ENCODE measurements at regions not wholly inside any gene's neighbourhood (a gene's known extent, or its start where the extent isn't known, plus 50 kb on each side); places are given as distances from the start of the nearest gene placed in this dataset.

DNA sequence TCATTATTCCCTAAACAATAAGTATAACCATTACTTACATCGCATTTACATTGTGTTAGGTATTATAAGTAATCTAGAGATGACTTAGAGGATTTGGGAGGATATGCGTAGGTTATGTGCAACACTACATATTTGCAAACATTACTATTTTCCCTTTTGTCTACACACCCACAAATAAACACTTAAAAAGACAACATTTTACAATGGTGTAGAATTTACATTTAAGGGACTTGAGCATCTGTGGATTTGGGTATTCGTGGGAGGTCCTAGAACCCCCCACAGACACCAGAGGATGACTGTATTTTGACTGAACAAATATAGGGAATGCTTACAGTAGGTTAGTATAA, 220.2 kb upstream of the MYO3A start:
- Histone ChIP-seq H3K27me3 (ENCODE audit: control insufficient read depth in 3 of 3, insufficient read depth in 3 of 3, low read length in 2 of 3) (no peaks in the 10 kb centered on the region), H3K36me3 (ENCODE audit: control insufficient read depth in 4 of 4, insufficient read depth in 4 of 4, low read length in 4 of 4) (no peaks in the 10 kb centered on the region), H3K9me3 (ENCODE audit: control insufficient read depth in 4 of 4, insufficient read depth in 3 of 4, low read length in 3 of 4) (peaks cover 0 to 1% (median 0%) of the 10 kb centered on the region in 4 donors), H3K27ac (ENCODE audit: low read depth in 1 of 2, low read length in 1 of 2) (no peak overlapping the region), H3K4me3 (no peak overlapping the region), H3K4me1 (ENCODE audit: control insufficient read depth in 5 of 5, insufficient read depth in 5 of 5, low read length in 5 of 5) (no peaks in the 10 kb centered on the region), H3K9ac (ENCODE audit: insufficient read depth in 1 of 2, low read length in 2 of 2) (no peak overlapping the region)
- no peak for DNase-seq
- 81 to 85% methylated on average over 3 of the region's 3 CpGs for WGBS, 2 donors
- TF ChIP-seq, protein P1, sequence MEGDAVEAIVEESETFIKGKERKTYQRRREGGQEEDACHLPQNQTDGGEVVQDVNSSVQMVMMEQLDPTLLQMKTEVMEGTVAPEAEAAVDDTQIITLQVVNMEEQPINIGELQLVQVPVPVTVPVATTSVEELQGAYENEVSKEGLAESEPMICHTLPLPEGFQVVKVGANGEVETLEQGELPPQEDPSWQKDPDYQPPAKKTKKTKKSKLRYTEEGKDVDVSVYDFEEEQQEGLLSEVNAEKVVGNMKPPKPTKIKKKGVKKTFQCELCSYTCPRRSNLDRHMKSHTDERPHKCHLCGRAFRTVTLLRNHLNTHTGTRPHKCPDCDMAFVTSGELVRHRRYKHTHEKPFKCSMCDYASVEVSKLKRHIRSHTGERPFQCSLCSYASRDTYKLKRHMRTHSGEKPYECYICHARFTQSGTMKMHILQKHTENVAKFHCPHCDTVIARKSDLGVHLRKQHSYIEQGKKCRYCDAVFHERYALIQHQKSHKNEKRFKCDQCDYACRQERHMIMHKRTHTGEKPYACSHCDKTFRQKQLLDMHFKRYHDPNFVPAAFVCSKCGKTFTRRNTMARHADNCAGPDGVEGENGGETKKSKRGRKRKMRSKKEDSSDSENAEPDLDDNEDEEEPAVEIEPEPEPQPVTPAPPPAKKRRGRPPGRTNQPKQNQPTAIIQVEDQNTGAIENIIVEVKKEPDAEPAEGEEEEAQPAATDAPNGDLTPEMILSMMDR (IDR thresholded peaks at IDR 0.05; ENCODE audit: control extremely low read depth, extremely low read depth) = no peak
- ATAC-seq (ENCODE audit: insufficient read depth, low FRiP score) = no peak

DNA sequence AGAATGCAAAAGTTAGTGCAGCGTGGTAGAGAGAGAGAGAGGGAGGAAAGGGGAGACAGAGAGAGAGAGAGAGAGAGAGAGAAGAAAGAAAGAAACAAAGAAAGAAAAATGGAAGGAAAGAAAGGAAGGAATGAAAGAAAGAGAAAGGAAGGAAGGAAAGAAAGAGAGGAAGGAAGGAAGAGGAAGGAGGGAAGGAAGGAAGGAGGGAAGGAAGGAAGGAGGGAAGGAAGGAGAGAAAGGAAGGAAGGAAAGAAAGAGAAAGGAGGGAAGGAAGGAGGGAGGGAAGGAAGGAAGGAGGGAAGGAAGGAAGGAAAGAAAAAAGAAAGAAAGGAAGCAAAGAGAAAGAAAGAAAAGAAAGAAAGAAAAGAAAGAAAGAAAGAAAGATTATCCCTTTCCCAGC, 209.8 kb upstream of the MYO3A start:
- TF ChIP-seq, protein P1 (IDR thresholded peaks at IDR 0.05; ENCODE audit: control extremely low read depth, extremely low read depth) = no peak
- Histone ChIP-seq H3K27ac (ENCODE audit: low read depth in 1 of 2, low read length in 1 of 2) (no peak overlapping the region), H3K27me3 (ENCODE audit: control insufficient read depth in 3 of 3, insufficient read depth in 3 of 3, low read length in 2 of 3) (no peaks in the 10 kb centered on the region), H3K9ac (ENCODE audit: insufficient read depth in 1 of 2, low read length in 2 of 2) (no peak overlapping the region), H3K36me3 (ENCODE audit: control insufficient read depth in 4 of 4, insufficient read depth in 4 of 4, low read length in 4 of 4) (no peaks in the 10 kb centered on the region), H3K4me3 (no peak overlapping the region), H3K4me1 (ENCODE audit: control insufficient read depth in 5 of 5, insufficient read depth in 5 of 5, low read length in 5 of 5) (no peaks in the 10 kb centered on the region), H3K9me3 (ENCODE audit: control insufficient read depth in 4 of 4, insufficient read depth in 3 of 4, low read length in 3 of 4) (no peaks in the 10 kb centered on the region)
- no peak for DNase-seq
- no peak for ATAC-seq (ENCODE audit: insufficient read depth, low FRiP score)
- WGBS, 2 donors = 88 to 92% methylated on average over 1 of the region's 1 CpG

DNA sequence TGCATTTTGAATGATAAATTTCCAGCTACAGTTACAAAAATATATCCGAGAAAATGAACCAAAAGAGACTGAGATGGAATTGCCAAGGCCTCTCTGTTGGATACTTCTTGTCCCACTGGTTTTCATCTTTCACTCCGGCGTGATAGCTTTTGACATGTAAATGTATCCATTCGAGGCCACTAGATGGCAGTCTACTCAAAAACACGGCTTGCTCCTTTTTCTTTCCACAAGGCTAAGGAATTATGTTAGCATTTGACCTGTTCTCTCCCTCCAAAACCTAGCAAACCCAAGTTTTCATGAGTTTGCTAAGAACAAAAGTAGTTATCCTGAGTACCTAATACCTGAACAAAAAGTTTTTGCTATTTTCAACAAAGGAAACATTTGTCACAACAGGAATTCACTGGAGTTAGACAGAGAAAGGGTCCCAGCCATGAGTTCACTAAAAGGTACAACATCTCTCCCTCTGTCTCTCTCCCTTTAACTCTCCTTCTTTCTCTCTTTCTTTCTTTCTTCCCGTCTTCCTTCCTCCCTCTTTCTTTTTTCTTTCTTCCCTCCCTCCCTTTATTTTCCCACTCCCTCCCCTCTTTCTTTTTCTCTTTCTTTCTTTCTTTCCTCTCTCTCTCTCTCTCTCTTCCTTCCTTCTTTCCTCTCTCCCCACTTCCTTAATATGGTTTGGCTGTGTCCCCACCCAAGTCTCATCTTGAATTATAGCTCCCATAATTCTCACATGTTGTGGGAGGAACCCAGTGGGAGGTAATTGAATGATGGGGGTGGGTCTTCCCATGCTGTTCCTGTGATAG, 207.9 kb upstream of the MYO3A start:
- H3K27me3 ChIP-seq (ENCODE audit: control insufficient read depth in 3 of 3, insufficient read depth in 3 of 3, low read length in 2 of 3) = no peaks in the 10 kb centered on the region
- TF ChIP-seq, protein P1 (IDR thresholded peaks at IDR 0.05; ENCODE audit: control extremely low read depth, extremely low read depth) = peak; percentile 16
- no peaks in the 10 kb centered on the region for H3K4me1 ChIP-seq (ENCODE audit: control insufficient read depth in 5 of 5, insufficient read depth in 5 of 5, low read length in 5 of 5)
- DNase-seq (peak; percentile 28 to 71 (median 66)), ATAC-seq (ENCODE audit: insufficient read depth, low FRiP score) (peak; percentile 58)
- H3K27ac ChIP-seq (ENCODE audit: low read depth in 1 of 2, low read length in 1 of 2) = no peak overlapping the region
- no peaks in the 10 kb centered on the region for H3K36me3 ChIP-seq (ENCODE audit: control insufficient read depth in 4 of 4, insufficient read depth in 4 of 4, low read length in 4 of 4)
- no peaks in the 10 kb centered on the region for H3K9me3 ChIP-seq (ENCODE audit: control insufficient read depth in 4 of 4, insufficient read depth in 3 of 4, low read length in 3 of 4)
- H3K9ac ChIP-seq (ENCODE audit: insufficient read depth in 1 of 2, low read length in 2 of 2) = no peak overlapping the region
- no peak overlapping the region for H3K4me3 ChIP-seq
- 9 to 11% methylated on average over 6 of the region's 6 CpGs for WGBS, 2 donors

DNA sequence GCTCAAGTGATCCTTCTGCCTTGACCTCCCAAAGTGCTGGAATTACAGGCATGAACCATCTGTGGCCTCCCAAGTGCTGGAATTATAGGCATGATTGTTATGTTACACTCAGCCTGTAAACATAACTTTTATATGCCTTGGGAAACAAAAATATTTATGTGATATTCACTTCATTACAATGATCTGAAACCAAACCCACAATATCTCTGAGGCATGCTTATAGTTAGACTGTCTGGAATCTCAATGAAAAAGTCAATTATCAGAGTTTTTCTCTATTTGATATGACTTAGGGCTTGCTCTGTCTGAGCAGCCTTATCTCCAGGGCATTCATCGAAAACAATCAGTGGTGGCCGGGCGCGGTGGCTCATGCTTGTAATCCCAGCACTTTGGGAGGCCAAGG, 195.3 kb upstream of the MYO3A start:
- Histone ChIP-seq H3K9me3 (ENCODE audit: control insufficient read depth in 4 of 4, insufficient read depth in 3 of 4, low read length in 3 of 4) (no peaks in the 10 kb centered on the region), H3K9ac (ENCODE audit: insufficient read depth in 1 of 2, low read length in 2 of 2) (no peak overlapping the region), H3K27ac (ENCODE audit: low read depth in 1 of 2, low read length in 1 of 2) (no peak overlapping the region), H3K4me3 (no peak overlapping the region), H3K36me3 (ENCODE audit: control insufficient read depth in 4 of 4, insufficient read depth in 4 of 4, low read length in 4 of 4) (no peaks in the 10 kb centered on the region), H3K4me1 (ENCODE audit: control insufficient read depth in 5 of 5, insufficient read depth in 5 of 5, low read length in 5 of 5) (no peaks in the 10 kb centered on the region), H3K27me3 (ENCODE audit: control insufficient read depth in 3 of 3, insufficient read depth in 3 of 3, low read length in 2 of 3) (no peaks in the 10 kb centered on the region)
- 95 to 97% methylated on average over 4 of the region's 4 CpGs for WGBS, 2 donors
- ATAC-seq (ENCODE audit: insufficient read depth, low FRiP score) (no peak), DNase-seq (no peak)
- TF ChIP-seq, protein P1 (IDR thresholded peaks at IDR 0.05; ENCODE audit: control extremely low read depth, extremely low read depth) = no peak
